ENCODE measurements at regions not wholly inside any gene's neighbourhood (a gene's known extent, or its start where the extent isn't known, plus 50 kb on each side); places are given as distances from the start of the nearest gene placed in this dataset.

- TF ChIP-seq CTCF (IDR thresholded peaks at IDR 0.05), result no peak
- no peak for TF ChIP-seq EZH2 (IDR thresholded peaks at IDR 0.05; ENCODE audit: borderline replicate concordance, insufficient read depth, low read depth, low read length, poor library complexity, severe bottlenecking)
Measured at GRCh38 chr2:6506859-6507258, 358.8 kb downstream of the CMPK2 start.

Data from B cell (primary cell).